ENCODE measurements at regions not wholly inside any gene's neighbourhood (a gene's known extent, or its start where the extent isn't known, plus 50 kb on each side); places are given as distances from the start of the nearest gene placed in this dataset.

DNA sequence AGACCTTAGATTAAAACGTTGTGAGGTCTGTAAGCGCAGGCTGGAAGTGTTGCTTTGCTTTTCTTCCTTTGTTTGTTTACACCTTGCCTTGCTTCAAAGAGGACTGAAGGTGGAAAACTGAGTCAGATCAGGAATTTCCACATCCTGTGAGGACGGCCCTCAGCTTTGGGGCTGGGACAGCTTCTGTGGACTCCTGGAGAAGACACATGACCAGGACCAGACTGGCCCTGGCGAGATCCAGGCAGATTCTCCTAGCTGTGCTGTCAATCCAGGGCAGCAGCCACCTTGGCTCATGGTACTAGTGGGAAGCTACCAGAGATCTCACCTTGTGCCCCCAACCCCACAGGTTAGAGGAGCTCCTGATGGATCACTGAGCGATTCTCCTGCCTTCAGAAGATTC, 1461.9 kb downstream of the TBC1D22A start:
- intact Hi-C loops (cut with DNase I) = no loop called here
- no peak for DNase-seq (ENCODE audit: missing footprints)
- no peak for ATAC-seq

DNA sequence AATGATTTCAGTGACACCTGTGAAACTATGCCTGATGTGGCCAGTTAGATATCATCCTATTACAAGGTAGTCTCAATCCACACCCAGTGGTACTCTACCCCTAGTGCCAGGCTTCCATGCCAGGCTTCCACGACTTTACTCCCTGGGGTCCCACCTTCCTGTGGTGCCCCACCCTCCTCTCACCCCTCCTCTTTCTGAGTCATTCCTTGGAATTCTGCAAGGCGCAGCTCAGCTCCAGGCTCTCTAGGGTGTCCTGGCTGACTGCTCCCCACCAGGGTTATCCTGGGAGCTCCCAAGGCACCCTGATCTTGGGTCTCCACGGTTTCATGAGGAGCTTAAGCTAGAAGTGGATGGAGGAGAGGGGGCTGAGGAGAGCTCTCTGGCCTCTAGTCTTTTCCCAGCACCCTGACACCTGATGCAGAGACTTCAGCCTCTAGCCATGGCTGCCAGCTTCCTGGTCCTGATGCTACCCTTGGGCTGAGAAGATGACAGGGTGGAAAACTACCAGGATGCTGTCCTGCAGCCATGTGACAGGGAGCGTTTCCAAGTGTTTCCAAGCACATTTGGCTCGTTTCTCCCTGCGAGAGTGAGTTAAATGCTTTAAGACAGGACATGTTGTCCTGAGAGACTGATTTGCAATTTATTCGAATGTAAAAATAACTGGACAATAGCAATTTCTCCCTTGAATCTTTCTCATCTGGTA, 1461.2 kb downstream of the TBC1D22A start:
- no peak for DNase-seq (ENCODE audit: missing footprints)
- intact Hi-C loops (cut with DNase I) = no loop called here
- ATAC-seq = no peak

DNA sequence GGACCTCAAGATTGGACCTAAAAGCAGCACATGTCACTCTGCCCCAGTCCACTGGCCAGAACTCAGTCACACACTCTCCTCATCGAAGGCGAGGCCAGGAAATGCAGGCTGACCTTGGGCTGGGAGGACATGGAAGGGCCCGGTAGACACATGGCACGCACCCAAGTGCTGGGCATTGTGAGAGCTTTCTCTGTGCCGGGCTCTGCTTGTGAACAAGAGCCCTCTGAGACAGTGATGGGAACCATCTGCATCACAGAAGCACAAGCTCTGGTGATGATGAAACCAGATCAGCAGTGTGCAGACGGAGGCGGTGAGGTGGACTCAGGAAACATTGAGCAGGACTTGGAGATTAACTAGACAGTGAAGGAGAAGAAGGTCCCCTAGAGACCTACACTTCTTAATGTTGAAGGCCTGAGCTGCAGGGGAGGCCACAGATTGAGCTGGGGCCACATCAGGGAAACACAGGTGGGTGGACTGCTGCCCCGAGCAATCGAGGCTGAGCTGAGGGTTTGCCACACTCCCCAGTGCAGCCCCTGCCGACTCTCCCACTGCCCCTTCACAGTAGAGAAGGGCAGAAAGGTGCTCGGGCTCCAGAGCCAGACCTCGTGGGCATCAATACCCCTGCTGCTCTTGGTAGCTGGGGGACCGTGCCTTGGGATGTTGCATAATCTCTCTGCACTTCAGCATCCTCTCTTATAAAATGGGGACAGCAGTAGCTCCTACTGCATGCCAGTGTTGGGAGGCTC, 1460.5 kb downstream of the TBC1D22A start:
- intact Hi-C loops (cut with DNase I) = no loop called here
- ATAC-seq (no peak), DNase-seq (ENCODE audit: missing footprints) (no peak)

DNA sequence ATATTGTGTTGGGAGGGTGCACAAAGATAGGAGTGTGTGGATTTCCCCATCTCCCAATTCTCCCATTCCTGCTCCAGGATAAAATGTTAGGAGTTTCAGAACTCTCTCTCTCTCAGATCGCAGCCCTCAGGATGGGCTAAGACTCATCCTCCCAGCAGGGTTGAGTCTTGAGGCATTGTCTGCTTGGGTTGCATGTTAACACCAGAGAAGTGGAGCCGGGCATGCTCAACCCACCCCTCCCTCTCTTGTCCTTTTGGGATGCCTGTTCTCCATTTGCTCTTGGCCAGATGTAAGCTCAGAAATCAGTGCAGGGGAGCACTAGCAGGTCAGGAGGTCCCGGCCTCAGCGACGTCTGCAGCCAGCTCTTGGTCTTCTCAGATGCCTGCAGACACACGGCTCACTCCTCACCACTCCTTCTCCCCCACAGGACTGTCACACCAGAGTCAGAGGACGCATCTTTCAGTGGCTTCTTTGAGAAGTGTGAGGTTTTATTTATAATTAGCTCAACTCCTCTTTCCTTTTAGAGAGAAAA, 1456.5 kb downstream of the TBC1D22A start:
- no peak for ATAC-seq
- intact Hi-C loops (cut with DNase I) = no loop called here
- no peak for DNase-seq (ENCODE audit: missing footprints)

DNA sequence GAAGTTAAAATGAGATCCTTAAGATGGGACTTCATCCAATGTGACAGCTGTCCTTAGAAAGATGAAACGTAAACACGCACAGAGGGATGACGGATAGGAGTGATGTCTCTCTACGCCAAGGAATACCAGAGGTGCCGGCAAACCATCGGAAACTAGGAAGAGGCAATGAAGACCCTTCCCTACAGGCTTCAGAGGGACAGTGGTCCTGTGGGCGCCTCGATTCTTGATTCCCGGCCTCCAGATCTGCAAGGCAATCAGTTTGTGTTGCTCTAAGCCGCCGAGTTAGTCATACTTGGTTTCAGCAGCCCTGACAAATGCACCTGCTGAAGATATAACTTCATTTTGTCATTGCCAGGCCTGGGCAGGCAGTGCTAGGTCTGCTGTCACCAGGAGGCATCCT, 1455.1 kb downstream of the TBC1D22A start:
- DNase-seq (ENCODE audit: missing footprints) (no peak), ATAC-seq (no peak)
- intact Hi-C loops (cut with DNase I) = no loop called here

DNA sequence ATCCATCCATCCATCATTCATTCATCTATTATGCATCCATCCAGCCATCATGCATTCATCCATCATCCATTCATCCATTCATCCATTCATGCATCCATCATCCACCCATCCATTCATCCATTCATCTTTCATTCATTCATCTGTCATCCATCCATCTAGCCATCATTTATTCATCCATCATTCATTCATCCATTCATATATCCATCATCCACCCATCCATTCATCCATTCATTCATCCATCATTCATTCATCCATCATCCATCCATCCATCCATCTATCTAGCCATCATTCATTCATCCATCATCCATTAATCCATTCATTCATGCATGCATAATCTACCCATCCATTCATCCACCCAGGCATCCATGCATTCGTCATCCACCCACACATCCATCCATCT, 1450.3 kb downstream of the TBC1D22A start:
- ATAC-seq = no peak
- DNase-seq (ENCODE audit: missing footprints) = no peak
- intact Hi-C loops (cut with DNase I) = no loop called here

DNA sequence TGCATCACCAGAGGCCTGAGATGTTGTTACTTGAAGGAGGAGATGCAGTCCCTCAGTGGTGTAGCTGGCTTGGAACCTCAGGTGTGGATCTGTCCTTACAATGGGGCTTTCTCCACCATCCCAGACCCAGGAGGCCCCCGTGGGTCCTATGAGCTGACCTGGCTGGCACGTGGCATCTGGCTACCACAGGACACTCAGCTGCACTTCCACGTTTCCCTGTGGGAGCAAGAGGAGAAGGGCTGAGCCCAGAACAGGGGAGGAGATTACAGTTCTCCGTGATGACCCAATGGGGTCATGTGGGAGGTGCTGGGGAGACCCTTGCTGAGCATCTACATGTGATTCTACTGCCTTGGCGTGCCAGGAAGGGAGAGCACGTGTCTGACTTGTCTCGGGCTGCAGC, 1448.4 kb downstream of the TBC1D22A start:
- intact Hi-C loops (cut with DNase I) = no loop called here
- ATAC-seq (no peak), DNase-seq (ENCODE audit: missing footprints) (no peak)

DNA sequence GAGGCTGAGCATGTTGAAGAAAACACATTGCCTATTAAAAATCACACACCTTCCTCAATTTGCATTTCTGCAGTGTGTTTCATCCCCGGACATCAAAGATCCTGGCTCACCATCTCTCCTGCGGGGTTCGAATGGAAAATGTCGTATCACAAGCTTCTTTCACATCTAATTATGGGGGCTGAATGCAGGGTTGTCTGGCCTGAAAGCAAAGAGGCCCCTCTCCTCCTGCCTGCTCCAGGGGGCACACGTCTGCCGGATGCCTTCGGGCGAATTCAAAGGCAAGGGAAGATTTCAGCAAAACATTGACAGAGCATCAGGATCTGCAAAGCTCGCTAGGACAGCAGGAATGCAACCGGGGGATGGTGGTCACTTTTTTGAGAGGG, 1447.7 kb downstream of the TBC1D22A start:
- no peak for ATAC-seq
- DNase-seq (ENCODE audit: missing footprints) = no peak
- intact Hi-C loops (cut with DNase I) = no loop called here

DNA sequence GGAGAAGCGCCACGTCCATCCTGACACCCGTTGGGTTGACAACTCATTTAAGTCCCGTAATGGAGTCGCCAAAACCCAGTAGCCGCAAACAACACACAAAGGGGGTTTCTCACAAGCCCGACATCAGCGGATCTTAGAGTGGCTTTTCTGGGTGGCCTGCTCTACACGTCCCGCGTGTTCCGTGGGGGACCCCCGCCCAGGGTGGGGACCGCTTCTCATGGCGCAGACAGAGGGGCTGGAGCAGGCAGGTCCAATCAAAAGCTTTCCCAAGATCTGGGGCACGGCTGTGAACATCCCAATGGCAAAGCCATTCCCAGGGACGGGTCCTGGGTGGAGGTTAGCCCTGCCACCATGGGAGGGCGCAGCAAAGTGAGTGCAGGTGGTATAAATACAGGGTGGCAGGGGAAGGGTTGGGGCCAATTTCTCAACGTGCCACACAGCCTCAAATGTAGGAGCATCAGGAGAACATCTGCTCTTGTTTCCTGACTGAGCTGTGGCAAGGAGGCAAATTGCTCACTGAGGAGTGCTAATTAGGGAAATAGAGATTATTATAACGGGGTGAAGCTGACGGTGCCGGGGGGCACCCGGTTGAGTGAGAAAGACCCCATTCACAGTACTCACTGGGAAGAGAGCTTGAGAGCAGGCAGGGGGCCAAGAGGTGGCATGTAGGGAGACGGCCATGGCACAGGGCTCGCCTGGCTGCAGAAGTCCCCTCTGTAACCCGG, 1447.2 kb downstream of the TBC1D22A start:
- DNase-seq (ENCODE audit: missing footprints) (no peak), ATAC-seq (no peak)
- intact Hi-C loops (cut with DNase I) = no loop called here

DNA sequence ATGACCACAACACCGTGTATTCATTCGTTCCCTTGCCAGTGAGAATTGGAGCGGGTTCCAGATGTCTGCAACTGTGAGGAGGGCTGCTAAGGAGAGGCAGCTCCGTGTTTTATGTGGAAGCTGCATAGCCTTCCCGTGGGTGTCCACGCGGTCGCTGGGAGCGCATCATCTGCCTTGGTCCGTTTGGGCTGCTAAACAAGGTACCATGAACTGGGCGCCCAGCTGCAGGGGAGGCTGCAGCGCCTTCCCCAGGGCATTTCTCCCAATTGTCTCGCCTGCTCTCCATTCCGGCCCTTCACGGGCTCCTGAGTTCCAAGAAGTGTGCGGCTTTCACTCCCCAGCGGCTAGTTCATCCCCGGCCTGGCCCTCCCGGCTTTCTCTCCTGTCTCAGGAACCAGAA, 1446.4 kb downstream of the TBC1D22A start:
- DNase-seq (ENCODE audit: missing footprints) (no peak), ATAC-seq (no peak)
- intact Hi-C loops (cut with DNase I) = no loop called here

DNA sequence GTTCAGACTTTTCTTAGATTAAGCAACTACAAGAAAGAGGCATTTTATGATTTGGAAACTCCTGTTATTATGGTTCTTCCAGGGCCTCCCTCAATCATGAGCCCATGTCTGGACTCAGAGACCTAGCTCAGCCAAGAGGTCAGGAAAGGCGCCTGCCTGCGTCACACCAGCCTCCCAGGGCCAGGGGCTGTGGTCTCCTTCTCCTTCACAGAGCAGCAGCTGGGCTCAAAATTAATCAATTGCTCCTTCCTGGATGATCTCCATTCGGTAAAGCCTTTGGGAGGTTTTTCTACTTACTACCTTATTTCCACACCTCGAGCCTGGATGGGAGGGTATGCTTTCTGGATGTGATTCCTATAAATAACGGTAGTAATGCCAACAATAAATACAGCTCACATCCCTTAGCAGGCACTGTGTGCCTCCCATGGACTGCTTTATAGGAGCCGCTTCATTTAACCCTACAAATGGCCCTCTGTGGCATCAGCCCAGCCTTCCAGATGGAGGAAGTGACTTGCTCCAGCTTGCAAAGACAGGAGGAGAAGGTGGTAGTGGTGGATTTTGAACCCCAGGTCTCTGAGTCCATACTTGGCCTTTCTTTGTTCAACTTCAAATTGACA, 1445.6 kb downstream of the TBC1D22A start:
- DNase-seq (ENCODE audit: missing footprints) = no peak
- no peak for ATAC-seq
- intact Hi-C loops (cut with DNase I) = no loop called here

DNA sequence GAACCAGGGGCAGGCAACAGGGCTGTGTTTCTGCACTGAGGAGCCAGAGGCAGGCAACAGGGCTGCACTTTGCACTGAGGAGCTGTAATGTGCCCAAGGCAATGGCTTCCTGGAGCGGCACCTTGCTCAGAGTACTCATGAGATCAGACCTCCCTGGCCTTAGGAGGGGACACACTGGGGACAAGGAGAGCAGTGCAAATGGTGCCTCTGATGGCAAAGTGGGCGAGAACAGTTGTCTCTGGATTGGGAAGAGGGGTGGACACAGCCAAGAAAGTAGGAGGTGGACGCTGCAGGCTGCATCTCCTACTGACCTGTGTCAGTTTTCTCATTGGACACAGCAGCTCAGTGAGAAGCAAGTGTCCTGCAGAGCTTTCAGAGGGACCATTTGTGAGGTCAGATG, 1443.3 kb downstream of the TBC1D22A start:
- no peak for DNase-seq (ENCODE audit: missing footprints)
- no peak for ATAC-seq
- intact Hi-C loops (cut with DNase I) = no loop called here

DNA sequence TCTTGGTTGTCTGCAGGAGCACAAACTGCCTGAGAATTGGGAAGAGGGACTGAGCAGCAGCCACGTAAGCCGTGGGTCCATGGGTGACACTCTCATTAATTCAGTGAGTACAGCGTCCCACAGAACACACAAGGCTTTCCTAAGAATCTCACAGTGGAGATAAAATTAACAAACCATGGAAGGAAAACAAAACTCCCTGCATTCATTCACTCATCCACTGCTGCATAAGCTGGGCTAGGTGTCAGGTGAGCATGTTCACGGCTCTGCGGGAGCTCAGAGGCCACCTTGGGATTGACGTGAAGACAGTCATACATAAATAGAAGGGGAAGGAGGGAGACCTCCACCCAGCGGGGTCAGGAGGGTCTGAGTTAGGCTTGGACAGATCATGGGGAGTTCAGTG, 1442.7 kb downstream of the TBC1D22A start:
- intact Hi-C loops (cut with DNase I) = no loop called here
- DNase-seq (ENCODE audit: missing footprints) = no peak
- no peak for ATAC-seq

DNA sequence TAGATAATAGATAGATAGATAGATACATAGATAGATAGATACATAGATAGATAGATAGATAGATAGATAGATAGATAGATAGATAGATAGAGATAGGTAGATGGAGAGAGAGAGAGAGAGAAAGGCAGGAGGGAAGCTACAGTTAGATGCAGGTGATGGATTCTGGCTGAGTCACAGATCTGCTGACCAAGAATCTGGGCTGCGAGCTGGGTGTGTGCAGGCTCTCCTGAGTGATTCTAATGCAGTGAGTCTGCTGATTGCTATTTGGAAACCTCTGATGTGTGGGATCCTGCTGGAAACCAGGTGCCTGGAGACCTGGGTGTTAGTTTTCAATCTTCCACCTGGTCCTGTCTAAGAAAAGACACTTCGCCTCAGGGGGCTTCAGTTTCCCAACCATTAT, 1441.8 kb downstream of the TBC1D22A start:
- ATAC-seq (no peak), DNase-seq (ENCODE audit: missing footprints) (no peak)
- intact Hi-C loops (cut with DNase I) = no loop called here

DNA sequence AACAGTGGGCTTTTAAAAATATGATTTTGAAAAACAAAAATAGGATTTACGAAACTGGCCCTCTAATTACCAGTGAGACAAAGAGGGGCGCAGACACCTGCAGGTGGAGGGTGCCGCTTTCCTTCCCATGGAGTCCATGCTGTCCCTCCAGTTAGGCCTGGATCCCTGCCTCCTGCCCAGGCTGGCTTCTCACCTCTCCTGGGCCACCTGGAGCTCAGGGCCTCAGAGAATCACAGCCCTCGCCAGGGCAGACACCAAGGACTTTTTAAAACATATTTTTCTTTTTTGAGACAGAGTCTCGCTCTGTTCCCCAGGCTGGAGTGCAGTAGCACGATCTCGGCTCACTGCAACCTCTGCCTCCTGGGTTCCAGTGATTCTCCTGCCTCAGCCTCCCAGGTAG, 1437.2 kb downstream of the TBC1D22A start:
- no peak for ATAC-seq
- DNase-seq (ENCODE audit: missing footprints) = no peak
- intact Hi-C loops (cut with DNase I) = no loop called here

DNA sequence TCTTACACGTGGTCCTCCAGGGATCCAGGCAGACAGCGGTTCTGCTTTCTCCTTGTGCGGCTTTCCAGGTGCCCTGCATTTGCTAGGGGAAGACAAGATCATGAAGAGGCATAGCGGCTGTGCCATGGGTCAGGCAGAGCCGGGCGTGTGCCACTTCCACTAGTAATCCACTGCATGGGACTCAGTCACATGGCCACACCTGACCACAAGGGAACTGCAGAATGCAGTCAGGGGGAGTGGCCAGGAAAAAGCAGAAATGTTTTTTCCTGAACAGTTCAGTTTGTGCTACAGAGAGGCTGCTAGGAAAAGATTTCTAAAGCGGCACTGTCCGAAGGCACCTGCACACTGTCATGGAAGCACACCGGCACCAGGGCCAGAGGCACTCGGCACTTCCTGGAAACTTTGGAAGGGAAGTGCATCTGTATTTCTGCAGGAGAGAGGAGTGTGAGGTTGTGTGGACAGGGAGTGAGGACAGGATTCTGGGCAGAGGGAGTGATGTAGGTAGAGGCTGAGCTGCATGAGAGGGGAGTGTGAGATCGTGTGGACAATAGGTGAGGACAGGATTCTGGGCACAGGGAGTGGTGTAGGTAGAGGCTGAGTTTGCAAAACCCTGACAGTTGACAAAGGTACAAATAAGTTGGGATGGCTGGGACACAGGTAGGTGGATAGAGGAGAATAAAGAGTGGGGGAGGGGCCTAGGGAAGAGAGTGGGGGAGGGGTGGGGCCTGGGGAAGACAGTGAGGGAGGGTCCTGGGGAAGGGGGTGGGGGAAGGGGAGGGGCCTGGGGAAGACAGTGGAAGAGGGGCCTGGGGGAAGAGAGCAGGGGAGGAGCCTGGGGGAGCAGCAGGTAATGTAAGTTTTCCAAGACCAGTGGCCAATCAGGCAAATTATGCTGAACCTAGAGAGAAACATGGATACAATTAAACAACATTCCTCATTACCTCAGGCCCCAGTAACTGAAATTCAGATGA, 1436.3 kb downstream of the TBC1D22A start:
- intact Hi-C loops (cut with DNase I) = no loop called here
- ATAC-seq (no peak), DNase-seq (ENCODE audit: missing footprints) (no peak)

DNA sequence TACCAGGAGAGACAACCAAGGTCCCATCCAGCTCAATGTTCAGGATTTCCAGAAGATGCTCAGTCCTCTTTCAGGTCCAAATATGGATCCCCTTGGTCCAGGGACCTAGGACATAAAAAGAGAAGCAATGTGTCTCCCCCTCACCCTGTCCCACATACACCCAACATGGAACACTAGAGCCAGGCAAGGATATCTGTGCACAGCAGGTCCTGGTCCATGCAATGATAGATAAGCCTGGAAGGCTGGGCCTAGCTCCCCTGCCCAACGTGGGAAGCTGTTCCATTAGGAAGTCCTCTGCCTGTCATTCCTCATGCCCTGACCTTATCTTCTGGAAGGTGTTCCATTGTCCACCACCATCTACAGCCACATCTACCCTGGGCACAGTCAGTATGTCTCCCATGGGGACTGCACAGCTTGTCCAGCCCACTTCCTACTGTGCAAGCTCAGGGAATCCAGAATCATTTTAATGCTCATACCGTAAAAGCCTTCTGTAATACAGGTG, 1434.8 kb downstream of the TBC1D22A start:
- intact Hi-C loops (cut with DNase I) = no loop called here
- DNase-seq (ENCODE audit: missing footprints) (no peak), ATAC-seq (no peak)

DNA sequence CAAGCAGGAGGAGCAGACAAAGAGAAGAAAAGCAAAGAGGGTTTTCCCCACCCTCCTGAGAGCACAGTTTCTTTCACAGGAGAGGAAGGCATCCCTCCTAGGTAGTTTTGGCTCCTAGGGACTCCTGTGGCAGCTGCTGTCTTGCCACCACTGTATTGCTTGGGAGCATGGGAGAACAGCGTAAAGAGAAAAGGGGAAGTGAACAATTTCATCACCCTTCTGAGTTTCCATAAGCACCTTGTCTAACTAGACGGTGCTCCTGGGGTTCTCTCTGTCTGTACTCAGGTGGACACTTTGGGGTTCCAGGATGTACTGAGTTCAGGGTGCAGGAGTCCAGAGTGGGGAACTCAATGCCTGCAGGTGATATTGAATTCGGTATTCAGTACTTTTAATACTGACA, 1430.5 kb downstream of the TBC1D22A start:
- DNase-seq (ENCODE audit: missing footprints) = no peak
- no peak for ATAC-seq
- intact Hi-C loops (cut with DNase I) = no loop called here

Data from Right ventricle myocardium inferior (tissue), 1 donor.